Muscle of arm (tissue), 1 donor: ENCODE measurements at regions not wholly inside any gene's neighbourhood (a gene's known extent, or its start where the extent isn't known, plus 50 kb on each side); places are given as distances from the start of the nearest gene placed in this dataset.
"Not testable (repeated sequence)": the region's sequence is repeated elsewhere in the genome, so short reads cannot be mapped to it uniquely, and the experiment has no call there.

ENCODE experiments used
- DNase-seq: peaks from one replicate; pipeline ENCODE4 v3.0.0-alpha.2; 2013

GRCh38 chr1:213680677-213681325 lies 307.0 kb upstream of the PROX1 start:
- DNase-seq: no peak

- DNase-seq: no peak
Observed at GRCh38 chr1:213681788-213682340, 305.9 kb upstream of the PROX1 start.

GRCh38 chr1:213683529-213683928 lies 304.2 kb upstream of the PROX1 start:
- no peak for DNase-seq

GRCh38 chr1:213684454-213684853 lies 303.3 kb upstream of the PROX1 start:
- DNase-seq: no peak

GRCh38 chr1:213685992-213686582 lies 301.7 kb upstream of the PROX1 start:
- peak; percentile 4 for DNase-seq

GRCh38 chr1:213686983-213687382 lies 300.8 kb upstream of the PROX1 start:
- no peak for DNase-seq

GRCh38 chr1:213687832-213688231 lies 299.9 kb upstream of the PROX1 start:
- no peak for DNase-seq

GRCh38 chr1:213688655-213689054 lies 299.1 kb upstream of the PROX1 start:
- no peak for DNase-seq

- no peak for DNase-seq
Observed at GRCh38 chr1:213689260-213689659, 298.5 kb upstream of the PROX1 start.

- DNase-seq: no peak
Observed at GRCh38 chr1:213690341-213690917, 297.3 kb upstream of the PROX1 start.

GRCh38 chr1:213692321-213692720 lies 295.5 kb upstream of the PROX1 start:
- no peak for DNase-seq

GRCh38 chr1:213693864-213694263 lies 293.9 kb upstream of the PROX1 start:
- DNase-seq: no peak

GRCh38 chr1:213697192-213697802 lies 290.5 kb upstream of the PROX1 start:
- no peak for DNase-seq

GRCh38 chr1:213698092-213698702 lies 289.6 kb upstream of the PROX1 start:
- DNase-seq: no peak

- DNase-seq: no peak
Observed at GRCh38 chr1:213702703-213703102, 285.1 kb upstream of the PROX1 start.

GRCh38 chr1:213704941-213705340 lies 282.8 kb upstream of the PROX1 start:
- no peak for DNase-seq

GRCh38 chr1:213711833-213712490 lies 275.8 kb upstream of the PROX1 start:
- DNase-seq: not testable (repeated sequence)

- DNase-seq: no peak
Observed at GRCh38 chr1:213714645-213715044, 273.1 kb upstream of the PROX1 start.

GRCh38 chr1:213715182-213715581 lies 272.6 kb upstream of the PROX1 start:
- no peak for DNase-seq

GRCh38 chr1:213719462-213719861 lies 268.3 kb upstream of the PROX1 start:
- no peak for DNase-seq

- DNase-seq: no peak
Observed at GRCh38 chr1:213720032-213720431, 267.7 kb upstream of the PROX1 start.

- no peak for DNase-seq
Observed at GRCh38 chr1:213723187-213723586, 264.6 kb upstream of the PROX1 start.
